ENCODE measurements at regions not wholly inside any gene's neighbourhood (a gene's known extent, or its start where the extent isn't known, plus 50 kb on each side); places are given as distances from the start of the nearest gene placed in this dataset.

- DNase-seq (ENCODE audit: low spot score): no peak
- intact Hi-C loops (cut with DNase I): no loop called here
Measured at GRCh38 chrX:16435399-16435986, 214.5 kb upstream of the S100G start.

- intact Hi-C loops (cut with DNase I): no loop called here
- peak; percentile 85 for DNase-seq (ENCODE audit: low spot score)
Measured at GRCh38 chrX:16436348-16437188, 213.4 kb upstream of the S100G start.

GRCh38 chrX:16440446-16440845 lies 209.5 kb upstream of the S100G start:
- intact Hi-C loops (cut with DNase I): no loop called here
- DNase-seq (ENCODE audit: low spot score): no peak

- intact Hi-C loops (cut with DNase I): no loop called here
Measured at GRCh38 chrX:16444353-16444752, 205.6 kb upstream of the S100G start.

GRCh38 chrX:16445166-16445752 lies 204.7 kb upstream of the S100G start:
- DNase-seq (ENCODE audit: low spot score): no peak
- intact Hi-C loops (cut with DNase I): no loop called here

More at GRCh38 chrX:16444353-16444752, 205.6 kb upstream of the S100G start:
- DNase-seq (ENCODE audit: low spot score): no peak

- intact Hi-C loops (cut with DNase I): no loop called here
Measured at GRCh38 chrX:16451334-16451733, 198.6 kb upstream of the S100G start.

GRCh38 chrX:16454926-16455325 lies 195.0 kb upstream of the S100G start:
- intact Hi-C loops (cut with DNase I): no loop called here
- DNase-seq (ENCODE audit: low spot score): no peak

More at GRCh38 chrX:16451334-16451733, 198.6 kb upstream of the S100G start:
- no peak for DNase-seq (ENCODE audit: low spot score)

GRCh38 chrX:16457239-16457638 lies 192.7 kb upstream of the S100G start:
- no peak for DNase-seq (ENCODE audit: low spot score)
- intact Hi-C loops (cut with DNase I): no loop called here

GRCh38 chrX:16458208-16458607 lies 191.8 kb upstream of the S100G start:
- intact Hi-C loops (cut with DNase I): no loop called here
- no peak for DNase-seq (ENCODE audit: low spot score)

GRCh38 chrX:16459008-16459407 lies 190.9 kb upstream of the S100G start:
- DNase-seq (ENCODE audit: low spot score): no peak
- intact Hi-C loops (cut with DNase I): no loop called here

GRCh38 chrX:16461968-16462367 lies 188.0 kb upstream of the S100G start:
- DNase-seq (ENCODE audit: low spot score): no peak
- intact Hi-C loops (cut with DNase I): loop anchor here in 1 of 2 donors (5.0 kb wide), 1 partner anchor 1025 kb away; no protein-coding TSS in a partner anchor

GRCh38 chrX:16462912-16463311 lies 187.0 kb upstream of the S100G start:
- DNase-seq (ENCODE audit: low spot score): no peak
- intact Hi-C loops (cut with DNase I): loop anchor here in 1 of 2 donors (5.0 kb wide), 1 partner anchor 1026 kb away; no protein-coding TSS in a partner anchor

GRCh38 chrX:16464369-16464768 lies 185.6 kb upstream of the S100G start:
- intact Hi-C loops (cut with DNase I): loop anchor here in 1 of 2 donors (5.0 kb wide), 1 partner anchor 1027 kb away; no protein-coding TSS in a partner anchor
- DNase-seq (ENCODE audit: low spot score): no peak

- intact Hi-C loops (cut with DNase I): no loop called here
- no peak for DNase-seq (ENCODE audit: low spot score)
Measured at GRCh38 chrX:16465081-16465876, 184.7 kb upstream of the S100G start.

- intact Hi-C loops (cut with DNase I): no loop called here
- DNase-seq (ENCODE audit: low spot score): no peak
Measured at GRCh38 chrX:16466640-16467432, 183.1 kb upstream of the S100G start.

GRCh38 chrX:16469870-16470269 lies 180.1 kb upstream of the S100G start:
- intact Hi-C loops (cut with DNase I): no loop called here
- DNase-seq (ENCODE audit: low spot score): no peak

GRCh38 chrX:16472345-16472744 lies 177.6 kb upstream of the S100G start:
- intact Hi-C loops (cut with DNase I): no loop called here

GRCh38 chrX:16474511-16474910 lies 175.4 kb upstream of the S100G start:
- no peak for DNase-seq (ENCODE audit: low spot score)
- intact Hi-C loops (cut with DNase I): no loop called here

More at GRCh38 chrX:16472345-16472744, 177.6 kb upstream of the S100G start:
- no peak for DNase-seq (ENCODE audit: low spot score)

- intact Hi-C loops (cut with DNase I): no loop called here
- DNase-seq (ENCODE audit: low spot score): no peak
Measured at GRCh38 chrX:16476009-16476408, 173.9 kb upstream of the S100G start.

Data from posterior vena cava (tissue), 2 donors.